ENCODE measurements at regions not wholly inside any gene's neighbourhood (a gene's known extent, or its start where the extent isn't known, plus 50 kb on each side); places are given as distances from the start of the nearest gene placed in this dataset.

- H3K79me1 ChIP-seq (ENCODE audit: low read length) = no peaks in the 10 kb centered on the region
- no peak overlapping the region for H4K12ac ChIP-seq (ENCODE audit: low read depth, low read length)
- H2BK12ac ChIP-seq (ENCODE audit: low read length) = no peak overlapping the region
- H3K4me1 ChIP-seq (ENCODE audit: control insufficient read depth in 1 of 2, insufficient read depth in 2 of 2, low read length in 2 of 2) = no peaks in the 10 kb centered on the region
- no peak overlapping the region for H3K18ac ChIP-seq (ENCODE audit: low read length)
- H3K9ac ChIP-seq (ENCODE audit: low read length) = no peak overlapping the region
- H2BK120ac ChIP-seq (ENCODE audit: insufficient read depth, low read length, poor library complexity) = no peak overlapping the region
- no peak overlapping the region for H3K4ac ChIP-seq (ENCODE audit: low read depth, low read length)
- H4K8ac ChIP-seq (ENCODE audit: low read depth, low read length) = no peak overlapping the region
- no peaks in the 10 kb centered on the region for H3K27me3 ChIP-seq (ENCODE audit: insufficient read depth, low read length)
- no peak overlapping the region for H3K4me2 ChIP-seq (ENCODE audit: low read length)
- H3K23ac ChIP-seq (ENCODE audit: low read length) = no peak overlapping the region
- no peak overlapping the region for H2AK5ac ChIP-seq (ENCODE audit: low read length)
- H2BK5ac ChIP-seq (ENCODE audit: low read depth, low read length, poor library complexity) = no peak overlapping the region
- no peak overlapping the region for H2AFZ ChIP-seq (ENCODE audit: insufficient read depth, low read length, poor library complexity)
- no peak overlapping the region for H3K27ac ChIP-seq (ENCODE audit: low read depth, low read length)
- H4K91ac ChIP-seq (ENCODE audit: low read depth, low read length) = no peak overlapping the region
- H3K14ac ChIP-seq (ENCODE audit: low read length) = no peak overlapping the region
- H3K36me3 ChIP-seq (ENCODE audit: control insufficient read depth in 1 of 2, insufficient read depth in 2 of 2, low read length in 2 of 2) = no peaks in the 10 kb centered on the region
- WGBS (ENCODE audit: extremely low coverage, insufficient coverage, insufficient read length) = no CpG with 5 or more reads among the region's 3 CpGs
- no peaks in the 10 kb centered on the region for H3K79me2 ChIP-seq (ENCODE audit: control insufficient read depth, insufficient read depth, low read length, poor library complexity)
- DNase-seq = peak in 1 of 2 donors; percentile 50
- H3K9me3 ChIP-seq (ENCODE audit: insufficient read depth, low read depth, low read length) = no peaks in the 10 kb centered on the region
- H3K4me3 ChIP-seq (ENCODE audit: low read depth, low read length) = no peak overlapping the region
These were observed 266.7 kb downstream of the CDH26 start for GRCh38 chr20:60224914-60225313.

DNA sequence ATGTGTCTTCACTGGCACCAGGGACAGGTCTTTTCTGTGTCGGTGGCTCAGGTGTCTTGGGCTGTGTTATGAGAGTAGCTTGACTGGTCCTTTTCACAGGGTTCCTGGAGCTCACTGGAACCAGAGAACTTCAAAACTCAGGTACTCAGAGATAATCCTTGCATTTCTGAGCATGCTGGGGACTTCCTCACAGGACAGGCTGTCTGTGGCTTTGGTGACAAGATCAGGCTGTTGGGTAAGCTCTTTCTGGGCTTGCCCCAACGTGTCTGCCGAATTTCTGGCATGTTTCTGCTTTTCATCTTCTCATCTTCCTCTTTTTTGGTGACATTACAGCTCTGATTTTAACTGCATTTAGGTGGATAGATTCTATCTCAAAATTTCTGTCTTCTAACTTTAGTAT, 270.0 kb downstream of the CDH26 start:
- Histone ChIP-seq H3K4me1 (ENCODE audit: control insufficient read depth in 1 of 2, insufficient read depth in 2 of 2, low read length in 2 of 2) (no peaks in the 10 kb centered on the region), H2AK5ac (ENCODE audit: low read length) (no peak overlapping the region), H4K12ac (ENCODE audit: low read depth, low read length) (no peak overlapping the region), H2BK120ac (ENCODE audit: insufficient read depth, low read length, poor library complexity) (no peak overlapping the region), H3K14ac (ENCODE audit: low read length) (no peak overlapping the region), H2AFZ (ENCODE audit: insufficient read depth, low read length, poor library complexity) (no peak overlapping the region), H3K4ac (ENCODE audit: low read depth, low read length) (no peak overlapping the region), H2BK5ac (ENCODE audit: low read depth, low read length, poor library complexity) (no peak overlapping the region), H3K4me2 (ENCODE audit: low read length) (no peak overlapping the region), H3K4me3 (ENCODE audit: low read depth, low read length) (no peak overlapping the region), H4K91ac (ENCODE audit: low read depth, low read length) (no peak overlapping the region), H2BK12ac (ENCODE audit: low read length) (no peak overlapping the region), H4K8ac (ENCODE audit: low read depth, low read length) (no peak overlapping the region), H3K9me3 (ENCODE audit: insufficient read depth, low read depth, low read length) (no peaks in the 10 kb centered on the region), H3K36me3 (ENCODE audit: control insufficient read depth in 1 of 2, insufficient read depth in 2 of 2, low read length in 2 of 2) (no peaks in the 10 kb centered on the region), H3K27me3 (ENCODE audit: insufficient read depth, low read length) (no peaks in the 10 kb centered on the region), H3K27ac (ENCODE audit: low read depth, low read length) (no peak overlapping the region), H3K18ac (ENCODE audit: low read length) (no peak overlapping the region), H3K79me2 (ENCODE audit: control insufficient read depth, insufficient read depth, low read length, poor library complexity) (no peaks in the 10 kb centered on the region), H3K9ac (ENCODE audit: low read length) (no peak overlapping the region), H3K23ac (ENCODE audit: low read length) (no peak overlapping the region), H3K79me1 (ENCODE audit: low read length) (no peaks in the 10 kb centered on the region)
- no CpG with 5 or more reads among the region's 3 CpGs for WGBS (ENCODE audit: extremely low coverage, insufficient coverage, insufficient read length)
- peak in 1 of 2 donors; percentile 47 for DNase-seq

- H4K91ac ChIP-seq (ENCODE audit: low read depth, low read length) = no peak overlapping the region
- H4K12ac ChIP-seq (ENCODE audit: low read depth, low read length) = no peak overlapping the region
- no peak for DNase-seq
- no peak overlapping the region for H3K4ac ChIP-seq (ENCODE audit: low read depth, low read length)
- H2BK12ac ChIP-seq (ENCODE audit: low read length) = no peak overlapping the region
- H2BK5ac ChIP-seq (ENCODE audit: low read depth, low read length, poor library complexity) = no peak overlapping the region
- no peaks in the 10 kb centered on the region for H3K4me1 ChIP-seq (ENCODE audit: control insufficient read depth in 1 of 2, insufficient read depth in 2 of 2, low read length in 2 of 2)
- no peaks in the 10 kb centered on the region for H3K36me3 ChIP-seq (ENCODE audit: control insufficient read depth in 1 of 2, insufficient read depth in 2 of 2, low read length in 2 of 2)
- H3K79me2 ChIP-seq (ENCODE audit: control insufficient read depth, insufficient read depth, low read length, poor library complexity) = no peaks in the 10 kb centered on the region
- H3K9ac ChIP-seq (ENCODE audit: low read length) = no peak overlapping the region
- no peak overlapping the region for H3K4me3 ChIP-seq (ENCODE audit: low read depth, low read length)
- H3K27me3 ChIP-seq (ENCODE audit: insufficient read depth, low read length) = no peaks in the 10 kb centered on the region
- H3K14ac ChIP-seq (ENCODE audit: low read length) = no peak overlapping the region
- H3K9me3 ChIP-seq (ENCODE audit: insufficient read depth, low read depth, low read length) = no peaks in the 10 kb centered on the region
- no CpG with 5 or more reads among the region's 4 CpGs for WGBS (ENCODE audit: extremely low coverage, insufficient coverage, insufficient read length)
- no peak overlapping the region for H3K18ac ChIP-seq (ENCODE audit: low read length)
- no peaks in the 10 kb centered on the region for H3K79me1 ChIP-seq (ENCODE audit: low read length)
- no peak overlapping the region for H3K23ac ChIP-seq (ENCODE audit: low read length)
- no peak overlapping the region for H2AFZ ChIP-seq (ENCODE audit: insufficient read depth, low read length, poor library complexity)
- no peak overlapping the region for H4K8ac ChIP-seq (ENCODE audit: low read depth, low read length)
- no peak overlapping the region for H2BK120ac ChIP-seq (ENCODE audit: insufficient read depth, low read length, poor library complexity)
- no peak overlapping the region for H2AK5ac ChIP-seq (ENCODE audit: low read length)
- H3K27ac ChIP-seq (ENCODE audit: low read depth, low read length) = no peak overlapping the region
- no peak overlapping the region for H3K4me2 ChIP-seq (ENCODE audit: low read length)
These were observed 274.2 kb downstream of the CDH26 start for GRCh38 chr20:60232380-60232779.

- Histone ChIP-seq H3K27me3 (ENCODE audit: insufficient read depth, low read length) (no peaks in the 10 kb centered on the region), H3K18ac (ENCODE audit: low read length) (no peak overlapping the region), H4K8ac (ENCODE audit: low read depth, low read length) (no peak overlapping the region), H3K9ac (ENCODE audit: low read length) (no peak overlapping the region), H2AK5ac (ENCODE audit: low read length) (no peak overlapping the region), H3K9me3 (ENCODE audit: insufficient read depth, low read depth, low read length) (no peaks in the 10 kb centered on the region), H3K4me1 (ENCODE audit: control insufficient read depth in 1 of 2, insufficient read depth in 2 of 2, low read length in 2 of 2) (no peaks in the 10 kb centered on the region), H3K27ac (ENCODE audit: low read depth, low read length) (no peak overlapping the region), H3K14ac (ENCODE audit: low read length) (no peak overlapping the region), H2AFZ (ENCODE audit: insufficient read depth, low read length, poor library complexity) (no peak overlapping the region), H2BK5ac (ENCODE audit: low read depth, low read length, poor library complexity) (no peak overlapping the region), H3K4ac (ENCODE audit: low read depth, low read length) (no peak overlapping the region), H2BK12ac (ENCODE audit: low read length) (no peak overlapping the region), H2BK120ac (ENCODE audit: insufficient read depth, low read length, poor library complexity) (no peak overlapping the region), H3K79me2 (ENCODE audit: control insufficient read depth, insufficient read depth, low read length, poor library complexity) (no peaks in the 10 kb centered on the region), H3K23ac (ENCODE audit: low read length) (no peak overlapping the region), H3K4me2 (ENCODE audit: low read length) (no peak overlapping the region), H4K12ac (ENCODE audit: low read depth, low read length) (no peak overlapping the region), H3K79me1 (ENCODE audit: low read length) (no peaks in the 10 kb centered on the region), H3K36me3 (ENCODE audit: control insufficient read depth in 1 of 2, insufficient read depth in 2 of 2, low read length in 2 of 2) (no peaks in the 10 kb centered on the region), H4K91ac (ENCODE audit: low read depth, low read length) (no peak overlapping the region), H3K4me3 (ENCODE audit: low read depth, low read length) (no peak overlapping the region)
- DNase-seq = no peak
- WGBS (ENCODE audit: extremely low coverage, insufficient coverage, insufficient read length) = no CpG with 5 or more reads among the region's 3 CpGs
These were observed 274.9 kb downstream of the CDH26 start for GRCh38 chr20:60233018-60233630.
